Lower lobe of right lung (tissue), 2 donors: ENCODE measurements at regions not wholly inside any gene's neighbourhood (a gene's known extent, or its start where the extent isn't known, plus 50 kb on each side); places are given as distances from the start of the nearest gene placed in this dataset.

ENCODE experiments used
- ATAC-seq, 2 donors: fragments of 200-7000 bp; cut with Tn5 transposase; one replicate each; pipeline ENCODE4 v1.9.1; 2020 to 2022; ENCODE audit warnings: mild to moderate bottlenecking in 2 of 2, moderate library complexity in 2 of 2
- DNase-seq: peaks from one replicate; pipeline ENCODE4 v3.0.0-alpha.2; 2020
- H3K27ac ChIP-seq: fragments of 200-600 bp; one replicate; pipeline ENCODE4 v1.8.0; 2022
- H3K27me3 ChIP-seq: fragments of 200-600 bp; one replicate; pipeline ENCODE4 v1.8.0; 2022; ENCODE audit warnings: low read depth
- H3K36me3 ChIP-seq: fragments of 200-600 bp; one replicate; pipeline ENCODE4 v1.8.0; 2022; ENCODE audit warnings: mild to moderate bottlenecking
- H3K4me1 ChIP-seq: fragments of 200-600 bp; one replicate; pipeline ENCODE4 v1.8.0; 2022
- H3K4me3 ChIP-seq: fragments of 200-600 bp; one replicate; pipeline ENCODE4 v1.8.0; 2022; ENCODE audit warnings: mild to moderate bottlenecking
- H3K9me3 ChIP-seq: fragments of 200-600 bp; one replicate; pipeline ENCODE4 v1.8.0; 2022
- intact Hi-C: fragments of 100-400 bp; cut with DNase I; formaldehyde crosslinking; loops from one replicate; pipeline ENCODE4 v1.11.0; 2022
- TF ChIP-seq, protein P1 (sequence below): fragments of 200-600 bp; IDR thresholded peaks from one replicate; pipeline ENCODE4 v1.8.0; 2022; ENCODE audit warnings: antibody characterized with exemption, mild to moderate bottlenecking
- donor health status: DM: no; HTN: yes; CAD: no; lungs with severe emphysema.

DNA sequence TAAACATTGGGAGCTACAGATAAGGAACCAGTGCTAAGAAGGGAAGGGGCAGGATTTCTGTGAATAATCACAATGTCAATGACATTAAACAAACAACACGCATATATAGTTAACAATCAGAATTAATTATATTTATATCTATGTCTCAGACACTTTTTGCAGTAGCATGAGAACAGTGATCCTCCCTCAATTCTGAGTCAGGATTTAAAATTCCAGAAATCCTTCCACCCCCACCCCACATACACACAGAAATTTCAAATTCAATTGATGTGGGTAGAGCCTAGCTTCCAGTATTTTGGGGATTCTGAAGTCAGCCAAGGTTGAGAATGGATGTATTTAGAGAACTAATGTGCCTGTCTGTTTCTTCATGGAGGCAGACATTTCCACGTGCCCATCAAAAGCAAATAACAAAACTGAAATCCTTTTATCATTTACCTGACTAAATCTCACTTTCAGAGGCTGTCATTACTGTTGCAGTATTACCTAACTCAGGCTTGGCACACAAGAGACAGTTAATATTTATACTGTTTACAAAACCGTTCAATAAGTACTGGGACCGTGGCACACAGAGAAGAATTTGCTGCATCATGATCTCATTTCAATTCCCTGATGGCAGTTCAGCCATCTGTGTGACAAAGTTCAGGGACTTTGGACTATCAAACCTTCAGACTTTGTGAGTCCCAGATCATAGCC is 116.6 kb upstream of the PALS2 start:
- TF ChIP-seq, protein P1, sequence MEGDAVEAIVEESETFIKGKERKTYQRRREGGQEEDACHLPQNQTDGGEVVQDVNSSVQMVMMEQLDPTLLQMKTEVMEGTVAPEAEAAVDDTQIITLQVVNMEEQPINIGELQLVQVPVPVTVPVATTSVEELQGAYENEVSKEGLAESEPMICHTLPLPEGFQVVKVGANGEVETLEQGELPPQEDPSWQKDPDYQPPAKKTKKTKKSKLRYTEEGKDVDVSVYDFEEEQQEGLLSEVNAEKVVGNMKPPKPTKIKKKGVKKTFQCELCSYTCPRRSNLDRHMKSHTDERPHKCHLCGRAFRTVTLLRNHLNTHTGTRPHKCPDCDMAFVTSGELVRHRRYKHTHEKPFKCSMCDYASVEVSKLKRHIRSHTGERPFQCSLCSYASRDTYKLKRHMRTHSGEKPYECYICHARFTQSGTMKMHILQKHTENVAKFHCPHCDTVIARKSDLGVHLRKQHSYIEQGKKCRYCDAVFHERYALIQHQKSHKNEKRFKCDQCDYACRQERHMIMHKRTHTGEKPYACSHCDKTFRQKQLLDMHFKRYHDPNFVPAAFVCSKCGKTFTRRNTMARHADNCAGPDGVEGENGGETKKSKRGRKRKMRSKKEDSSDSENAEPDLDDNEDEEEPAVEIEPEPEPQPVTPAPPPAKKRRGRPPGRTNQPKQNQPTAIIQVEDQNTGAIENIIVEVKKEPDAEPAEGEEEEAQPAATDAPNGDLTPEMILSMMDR: no peak
- Histone ChIP-seq H3K4me3 (no peak overlapping the region), H3K36me3 (no peaks in the 10 kb centered on the region), H3K9me3 (no peaks in the 10 kb centered on the region), H3K27me3 (no peaks in the 10 kb centered on the region), H3K27ac (no peak overlapping the region), H3K4me1 (no peaks in the 10 kb centered on the region)
- intact Hi-C loops: no loop called here
- no peak for ATAC-seq
- DNase-seq: no peak

DNA sequence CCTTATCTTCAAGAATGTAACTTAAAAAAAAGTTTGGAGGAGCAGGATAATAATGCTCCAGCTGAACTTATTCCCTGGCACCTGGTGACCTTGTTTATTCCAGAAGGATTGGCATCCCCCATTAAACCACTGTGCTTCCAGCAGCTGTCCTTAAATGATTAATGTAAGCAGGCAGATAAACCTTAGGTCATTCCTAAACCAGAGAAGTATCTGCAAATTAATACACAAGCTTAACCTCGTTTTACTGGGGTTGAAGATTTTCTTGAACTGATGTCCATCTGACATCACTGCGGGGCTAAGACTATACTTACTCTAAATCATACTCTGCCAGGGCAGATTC is 116.1 kb upstream of the PALS2 start:
- TF ChIP-seq, protein P1: no peak
- Histone ChIP-seq H3K36me3 (no peaks in the 10 kb centered on the region), H3K27me3 (no peaks in the 10 kb centered on the region), H3K4me3 (no peak overlapping the region), H3K4me1 (no peaks in the 10 kb centered on the region), H3K9me3 (no peaks in the 10 kb centered on the region), H3K27ac (no peak overlapping the region)
- intact Hi-C loops: no loop called here
- DNase-seq: no peak
- ATAC-seq: no peak

DNA sequence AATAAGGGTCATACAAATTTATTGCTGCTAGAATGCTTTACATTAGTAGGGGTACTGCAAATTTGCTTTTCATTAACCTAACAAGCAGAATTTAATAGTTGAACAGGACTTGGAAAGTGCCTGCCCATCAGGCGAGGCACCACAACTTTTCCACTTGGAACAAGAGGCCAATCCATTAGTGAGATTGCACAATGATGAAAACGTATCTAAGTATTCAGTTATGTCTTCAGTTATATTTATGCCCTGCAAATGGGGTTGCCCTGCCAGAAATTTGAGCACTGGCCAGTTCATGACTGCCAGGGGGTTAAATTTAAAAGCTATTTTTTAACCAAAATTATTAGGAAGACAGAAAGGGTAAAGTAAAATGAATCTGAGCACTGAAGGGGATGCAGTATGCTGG is 111.1 kb upstream of the PALS2 start:
- Histone ChIP-seq H3K36me3 (no peaks in the 10 kb centered on the region), H3K27me3 (no peaks in the 10 kb centered on the region), H3K27ac (no peak overlapping the region), H3K9me3 (no peaks in the 10 kb centered on the region), H3K4me3 (no peak overlapping the region), H3K4me1 (no peaks in the 10 kb centered on the region)
- intact Hi-C loops: loop anchor here (10.0 kb wide), 1 partner anchor 57 kb away; no protein-coding TSS in a partner anchor
- DNase-seq: no peak
- TF ChIP-seq, protein P1: no peak
- no peak for ATAC-seq

DNA sequence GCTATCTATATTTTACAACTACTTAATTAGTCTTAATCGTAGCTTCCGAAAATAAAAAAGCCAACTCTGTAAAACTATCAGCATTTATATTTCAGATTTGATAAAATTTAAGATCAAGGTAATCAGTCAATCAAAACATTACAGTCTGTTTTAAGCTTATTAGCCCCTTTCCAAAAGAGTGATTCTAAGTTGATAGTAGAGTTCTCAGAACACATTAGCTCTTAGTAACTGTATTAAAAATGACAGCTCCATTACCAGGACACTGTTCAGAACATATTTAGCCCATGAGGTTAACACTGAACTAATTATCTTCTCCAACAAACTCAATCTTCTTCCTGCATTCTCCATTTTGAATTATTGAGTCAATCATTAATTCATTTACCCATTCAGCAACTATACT is 110.3 kb upstream of the PALS2 start:
- no peak for ATAC-seq
- no peak overlapping the region for H3K27ac ChIP-seq
- DNase-seq: no peak
- TF ChIP-seq, protein P1: no peak
- intact Hi-C loops: loop anchor here (10.0 kb wide), 1 partner anchor 58 kb away; no protein-coding TSS in a partner anchor
- no peaks in the 10 kb centered on the region for H3K9me3 ChIP-seq
- no peaks in the 10 kb centered on the region for H3K4me1 ChIP-seq
- no peaks in the 10 kb centered on the region for H3K36me3 ChIP-seq
- H3K27me3 ChIP-seq: no peaks in the 10 kb centered on the region
- no peak overlapping the region for H3K4me3 ChIP-seq

DNA sequence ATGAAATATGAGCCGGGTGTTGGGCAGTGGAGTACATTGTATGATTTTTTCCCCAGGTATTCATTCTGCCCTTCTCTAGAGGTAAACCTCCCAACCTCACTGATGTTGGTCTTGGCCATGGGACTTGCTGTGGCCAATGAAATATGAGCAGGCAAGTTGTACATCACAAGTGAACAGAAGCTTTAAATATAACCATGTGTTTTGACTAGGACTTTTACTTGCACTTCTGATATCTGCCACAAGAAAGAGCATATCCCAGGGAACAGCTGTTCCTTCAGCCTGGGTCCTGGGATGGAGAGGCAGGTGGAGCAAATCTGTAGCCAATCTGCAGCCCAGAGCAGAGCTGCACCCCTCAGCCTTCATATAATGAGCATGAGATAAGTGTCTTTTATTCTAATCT is 109.8 kb upstream of the PALS2 start:
- Histone ChIP-seq H3K4me3 (no peak overlapping the region), H3K4me1 (no peaks in the 10 kb centered on the region), H3K36me3 (no peaks in the 10 kb centered on the region), H3K27me3 (no peaks in the 10 kb centered on the region), H3K9me3 (no peaks in the 10 kb centered on the region), H3K27ac (no peak overlapping the region)
- intact Hi-C loops: loop anchor here (10.0 kb wide), 1 partner anchor 59 kb away; no protein-coding TSS in a partner anchor
- DNase-seq (no peak), ATAC-seq (no peak)
- TF ChIP-seq, protein P1: no peak
